T-helper 1 cell (primary cell): ENCODE measurements at regions not wholly inside any gene's neighbourhood (a gene's known extent, or its start where the extent isn't known, plus 50 kb on each side); places are given as distances from the start of the nearest gene placed in this dataset.

Source experiments
- DNase-seq, 5 donors: peaks; one replicate each; pipeline ENCODE4 v3.0.0-alpha.2; 2012 to 2020

DNA sequence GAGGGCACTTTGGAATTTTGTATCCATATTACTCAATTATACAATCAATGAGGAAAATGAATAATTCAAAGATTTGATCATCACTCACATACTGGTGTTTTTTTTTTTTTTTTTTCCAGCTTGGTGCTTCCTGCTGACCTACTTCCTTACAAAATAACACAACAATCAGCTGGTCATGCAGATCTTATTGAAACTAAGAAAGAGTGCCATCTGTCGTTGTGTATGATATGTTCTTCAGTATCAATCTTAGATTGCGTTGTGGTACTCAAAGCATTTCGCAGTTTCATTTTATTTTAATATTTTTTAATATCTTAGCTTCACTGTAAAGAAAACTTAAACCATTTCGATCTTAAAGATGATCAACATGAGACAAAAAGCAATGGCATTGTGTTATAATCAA, 155.6 kb downstream of the OGFRL1 start:
- no peak for DNase-seq

DNA sequence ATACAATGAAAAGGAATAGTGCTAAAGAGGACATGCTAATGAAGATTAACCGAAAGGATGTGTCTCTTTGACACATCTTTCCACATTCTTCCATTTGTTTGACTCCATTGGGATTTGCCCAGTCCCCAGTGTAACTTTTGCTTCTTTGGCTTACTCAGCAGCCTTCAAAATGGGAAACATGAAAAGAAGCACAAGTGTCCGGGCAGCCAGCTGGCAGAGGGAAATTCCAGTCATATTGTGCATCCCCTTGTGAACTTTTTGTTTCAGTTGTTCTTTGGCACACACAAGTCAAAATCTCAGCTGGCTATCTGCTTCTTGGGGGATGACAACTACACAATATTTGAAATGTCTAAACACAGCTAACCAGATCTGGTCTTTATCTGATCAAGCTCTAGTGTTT, 157.4 kb downstream of the OGFRL1 start:
- no peak for DNase-seq

DNA sequence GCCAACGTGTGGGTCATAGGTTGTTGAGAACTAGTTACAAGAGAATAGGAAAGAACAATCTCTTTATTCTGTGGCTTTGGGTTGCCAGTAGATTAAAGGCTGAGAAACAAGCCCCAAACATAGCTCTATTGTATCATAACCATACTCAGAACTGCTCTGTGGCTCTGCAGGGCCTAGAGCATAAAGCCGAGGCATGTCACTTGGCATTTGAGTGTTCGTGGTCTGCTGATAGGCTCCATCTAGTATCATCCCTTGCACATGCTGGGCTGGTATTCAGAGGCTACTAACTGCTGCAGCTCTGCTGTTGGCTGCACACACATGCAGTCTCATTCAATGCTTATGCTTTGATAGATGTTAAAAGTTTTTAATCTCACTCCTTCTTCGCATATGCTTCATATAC, 157.9 kb downstream of the OGFRL1 start:
- no peak for DNase-seq

DNA sequence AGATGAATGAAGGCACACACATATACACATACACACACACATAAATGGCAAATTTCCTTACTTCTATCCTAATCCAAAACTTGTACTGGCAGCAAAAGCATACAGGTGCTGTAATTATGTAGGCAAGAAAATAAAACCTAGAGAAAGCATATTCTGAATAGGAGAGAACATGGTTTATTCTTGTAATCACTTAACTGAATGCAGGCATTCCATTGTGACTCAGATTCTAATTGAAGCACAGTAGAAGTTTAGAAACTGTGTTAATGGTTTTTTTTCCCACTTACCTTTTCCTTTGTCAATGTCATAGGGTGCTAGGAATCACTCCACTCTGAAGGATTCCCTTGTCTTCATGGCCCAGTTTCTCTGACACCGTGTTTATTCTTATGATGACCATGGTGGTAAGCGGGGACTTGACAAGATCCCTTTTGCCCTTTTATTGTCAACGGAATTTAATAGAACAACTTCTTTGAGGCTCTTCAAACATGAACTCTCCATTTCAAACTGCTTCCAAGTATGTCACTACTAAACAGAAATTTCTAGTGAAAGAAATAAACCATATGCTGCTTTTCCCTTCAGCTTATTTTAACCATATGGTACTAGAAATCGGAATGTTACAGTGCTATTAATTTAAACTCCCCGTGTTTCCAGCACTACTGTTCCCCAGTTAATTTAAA, 164.2 kb downstream of the OGFRL1 start:
- DNase-seq, result no peak

DNA sequence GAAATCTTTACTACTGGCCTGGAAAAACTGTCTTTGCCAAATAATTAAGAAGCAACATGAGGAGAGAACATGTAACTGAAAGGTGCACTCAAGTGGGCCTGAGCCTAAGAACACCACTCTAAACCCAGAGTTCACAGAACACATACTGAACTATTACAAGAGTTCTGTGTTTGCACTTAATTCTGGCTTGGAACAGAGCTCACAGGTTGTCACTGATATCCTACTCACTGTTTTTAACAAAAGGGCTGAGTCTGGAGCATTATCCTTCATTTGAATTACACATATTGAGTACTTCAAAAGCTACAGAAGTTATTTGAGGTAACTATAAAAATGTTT, 164.7 kb downstream of the OGFRL1 start:
- no peak for DNase-seq

DNA sequence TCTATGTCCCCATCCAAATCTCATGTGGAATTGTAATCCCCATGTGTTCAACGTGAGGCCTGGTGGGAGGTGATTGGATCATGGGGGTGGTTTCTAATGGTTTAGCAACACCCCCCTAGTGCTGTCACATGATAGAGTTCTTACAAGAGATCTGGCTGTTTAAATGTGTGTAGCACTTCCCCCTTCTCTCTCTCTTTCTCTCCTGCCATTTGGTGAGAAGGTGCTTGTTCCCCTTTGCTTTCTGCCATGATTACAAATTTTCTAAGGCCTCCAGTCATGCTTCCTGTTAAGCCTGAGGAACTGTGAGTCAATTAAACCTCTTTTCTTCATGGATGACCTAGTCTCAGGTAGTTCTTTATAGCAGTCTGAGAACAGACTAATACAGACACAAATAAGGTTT, 165.4 kb downstream of the OGFRL1 start:
- no peak for DNase-seq

DNA sequence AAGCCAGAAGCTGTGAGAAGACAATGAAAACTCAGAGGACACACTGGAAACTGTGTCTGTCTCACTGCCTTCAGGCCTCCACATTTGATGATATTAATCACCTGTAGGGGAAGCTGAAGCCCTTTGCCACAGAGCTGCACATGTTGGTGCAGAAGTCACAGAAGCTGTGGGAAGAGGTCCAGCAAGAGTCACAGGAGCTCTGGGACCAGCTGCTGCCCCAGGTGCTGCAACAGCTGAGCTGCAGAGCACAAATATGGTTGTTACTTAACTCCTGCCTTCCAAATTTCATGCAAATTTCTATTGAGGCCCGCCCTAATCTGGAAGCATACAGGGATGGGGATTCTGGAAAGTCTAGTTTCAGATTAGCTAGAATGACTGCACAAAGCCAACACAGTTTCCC, 169.3 kb downstream of the OGFRL1 start:
- no peak for DNase-seq

DNA sequence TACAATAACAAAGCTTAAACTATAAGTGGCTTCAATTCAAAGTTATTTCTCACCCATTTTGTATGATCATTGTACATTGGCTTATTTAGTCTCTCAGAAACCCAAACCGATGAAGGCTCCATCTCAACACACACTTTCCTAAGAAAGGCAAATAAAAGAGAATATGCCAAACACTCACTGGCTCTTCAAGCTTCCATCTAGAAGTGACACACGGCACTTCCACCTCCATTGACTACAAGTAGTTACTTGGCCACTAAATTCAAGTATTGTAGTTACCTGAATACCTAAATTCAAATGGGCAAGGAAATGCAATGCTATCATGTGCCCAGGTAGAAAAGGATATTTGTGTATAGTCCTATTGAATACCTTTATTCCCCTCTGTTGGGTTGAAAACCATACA, 170.6 kb downstream of the OGFRL1 start:
- no peak for DNase-seq

DNA sequence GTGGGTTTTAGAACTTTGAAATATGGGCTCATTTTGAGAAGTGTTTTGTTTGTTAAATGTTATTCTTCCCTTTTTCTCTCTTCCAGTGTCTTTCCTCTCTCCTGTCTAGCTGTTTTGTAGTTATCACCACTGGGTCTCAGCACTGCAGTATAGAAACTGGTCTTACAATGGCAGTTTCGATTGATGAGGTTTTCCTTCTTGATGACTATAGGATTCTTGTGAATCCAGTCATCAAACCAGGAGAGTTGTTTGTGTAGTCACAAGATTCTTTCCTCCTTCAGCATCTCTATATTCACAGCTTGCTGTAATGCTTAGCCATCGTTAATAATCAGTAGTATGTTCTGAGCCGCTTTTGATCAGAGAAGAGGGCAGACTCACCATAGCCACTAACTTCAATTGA, 172.3 kb downstream of the OGFRL1 start:
- DNase-seq, result no peak

DNA sequence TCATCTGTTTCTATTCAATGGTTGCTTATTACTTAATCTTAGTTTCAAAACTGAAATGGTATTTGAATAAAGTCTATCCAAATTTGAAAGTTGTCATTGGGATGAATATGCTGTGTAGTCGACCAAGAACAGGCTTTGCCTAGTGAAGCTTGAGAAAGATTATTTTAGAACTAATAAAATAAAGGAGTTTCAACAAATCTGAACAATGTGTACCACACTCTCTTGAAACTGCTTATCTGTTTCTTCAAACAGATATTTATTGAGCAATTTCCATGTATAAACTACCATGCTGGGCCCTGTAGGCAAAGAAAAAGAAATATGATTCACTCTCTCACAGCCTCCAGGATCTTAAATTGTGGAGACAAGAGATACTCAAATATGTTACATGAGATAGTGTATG, 174.4 kb downstream of the OGFRL1 start:
- no peak for DNase-seq

DNA sequence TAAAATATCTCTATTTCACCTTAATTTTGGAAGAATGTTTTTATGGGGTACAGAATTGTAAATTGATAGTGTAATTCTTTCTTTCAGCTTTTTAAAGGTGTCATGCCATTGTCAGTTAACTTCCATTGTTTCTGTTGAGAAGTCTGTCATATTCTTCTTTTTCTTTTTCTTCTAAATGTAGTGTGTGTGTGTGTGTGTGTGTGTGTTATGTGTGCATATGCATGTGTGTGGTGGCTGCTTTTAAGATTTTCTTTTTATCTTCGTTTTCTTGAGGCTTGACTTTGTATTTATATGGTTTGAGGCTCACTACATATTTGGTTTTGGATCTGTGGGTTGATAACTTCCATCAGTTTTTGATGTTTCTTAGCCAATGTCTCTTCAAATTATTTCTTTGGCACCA, 176.5 kb downstream of the OGFRL1 start:
- DNase-seq, result no peak

DNA sequence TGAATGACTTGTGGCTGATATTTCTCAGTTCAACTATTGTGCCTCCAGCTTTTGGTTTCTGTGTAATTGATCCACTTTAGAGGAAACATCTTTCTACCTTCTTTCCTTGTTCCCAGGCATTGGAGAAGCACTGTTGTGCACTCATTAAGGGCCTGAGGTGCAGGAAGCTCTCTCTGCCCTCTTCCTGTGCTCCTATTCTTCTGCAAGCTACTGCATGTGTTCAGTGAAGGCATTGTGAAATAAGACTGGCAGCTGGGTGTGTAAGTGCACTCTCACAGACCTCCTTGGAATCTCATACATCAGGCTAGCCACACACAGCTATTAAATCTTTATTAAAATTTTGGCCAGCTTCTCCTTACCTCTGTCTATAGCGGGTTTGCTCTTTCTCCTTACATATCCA, 177.8 kb downstream of the OGFRL1 start:
- no peak for DNase-seq

DNA sequence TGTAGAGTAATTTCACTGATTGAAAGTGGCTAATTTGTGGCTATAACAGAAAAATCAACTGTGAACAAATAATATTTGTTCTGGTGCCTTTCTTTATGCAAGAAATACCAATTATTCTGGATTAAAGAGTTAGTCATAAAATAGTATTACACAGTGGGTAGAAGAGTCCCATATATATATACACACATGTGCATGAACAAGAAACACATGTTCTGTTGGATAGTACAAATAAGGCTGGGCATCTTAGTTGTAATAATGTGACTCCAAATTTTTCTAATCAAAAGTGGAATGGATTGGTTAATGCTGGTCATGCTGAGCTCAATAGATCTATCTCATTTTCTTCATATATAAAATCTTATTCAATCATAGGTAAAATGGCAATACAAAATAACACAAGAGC, 179.4 kb downstream of the OGFRL1 start:
- DNase-seq, result no peak

DNA sequence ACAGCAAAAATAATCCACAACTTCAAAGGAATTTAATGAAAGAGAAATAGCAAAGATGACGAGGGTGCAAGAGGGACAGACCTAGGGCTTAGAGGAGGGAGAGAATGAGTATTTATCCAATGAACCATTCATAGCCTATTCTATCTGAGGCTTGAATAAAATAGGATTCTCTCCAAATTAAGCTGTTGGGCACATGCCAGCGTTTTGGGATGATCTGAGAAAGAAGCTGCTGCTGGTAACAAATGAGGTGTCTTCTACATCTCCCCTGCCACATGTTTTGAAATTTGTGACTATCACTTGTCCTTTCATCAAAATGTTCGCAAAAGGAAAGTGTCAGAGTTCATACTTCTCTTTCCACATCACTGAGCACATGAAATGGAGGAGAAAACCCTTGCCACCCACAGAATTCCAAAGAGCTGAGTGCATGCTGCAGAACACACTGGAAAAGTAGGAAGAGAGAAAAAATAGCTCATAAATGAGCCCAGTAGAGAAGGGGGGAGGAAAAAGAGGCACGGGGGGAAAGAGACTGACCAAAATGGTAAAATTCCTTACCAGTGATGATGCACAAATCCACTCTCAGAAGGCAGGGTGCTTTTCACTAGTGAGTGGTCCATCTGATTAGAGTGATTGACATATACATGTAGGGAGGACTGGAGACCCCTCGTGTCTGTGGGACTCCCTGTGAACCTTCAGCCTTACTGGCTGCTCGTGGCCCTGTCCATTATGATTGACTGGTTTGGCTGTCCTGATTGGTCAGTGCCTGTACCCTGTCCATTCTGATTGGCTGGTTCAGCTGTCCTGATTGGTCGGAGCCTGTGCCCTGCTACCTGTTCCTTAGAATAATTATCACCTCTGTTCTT, 180.5 kb downstream of the OGFRL1 start:
- no peak for DNase-seq

DNA sequence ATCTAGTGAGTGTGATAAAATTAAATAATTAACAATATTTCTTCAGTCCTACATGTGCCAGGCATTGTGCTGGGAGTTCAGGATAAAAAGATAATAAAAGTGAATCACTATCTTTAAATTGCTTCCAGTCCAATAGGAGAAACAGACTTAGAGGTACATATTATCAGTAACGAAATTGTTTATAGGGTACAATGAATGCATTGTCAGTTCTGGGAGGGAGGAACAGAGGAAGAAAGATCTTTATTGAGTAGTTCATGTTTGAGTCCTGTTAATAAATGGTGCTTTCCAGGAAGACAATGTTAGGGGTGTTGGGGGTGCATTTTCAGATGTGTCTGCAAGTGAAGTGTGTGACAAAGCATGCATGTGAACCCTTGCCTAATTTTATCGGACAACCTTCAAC, 183.1 kb downstream of the OGFRL1 start:
- DNase-seq, result no peak

DNA sequence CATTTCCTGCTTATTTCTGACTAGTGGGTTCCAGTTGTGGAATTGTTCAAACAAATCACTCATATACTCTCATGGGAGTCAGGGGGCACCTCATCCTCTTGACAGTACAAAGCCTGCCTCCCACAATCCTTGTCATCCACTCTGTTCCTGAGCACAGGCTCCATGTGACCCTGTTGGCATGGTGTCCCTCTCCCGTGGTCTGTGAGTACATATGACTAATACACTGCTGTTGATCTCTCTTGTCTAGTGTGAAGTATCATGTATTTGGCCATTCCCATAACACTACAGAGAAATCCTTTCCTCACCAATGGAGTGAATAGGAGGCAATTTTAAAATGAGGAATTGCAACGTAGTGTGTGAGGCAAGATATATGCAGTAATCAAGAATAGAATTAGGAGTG, 185.3 kb downstream of the OGFRL1 start:
- no peak for DNase-seq

DNA sequence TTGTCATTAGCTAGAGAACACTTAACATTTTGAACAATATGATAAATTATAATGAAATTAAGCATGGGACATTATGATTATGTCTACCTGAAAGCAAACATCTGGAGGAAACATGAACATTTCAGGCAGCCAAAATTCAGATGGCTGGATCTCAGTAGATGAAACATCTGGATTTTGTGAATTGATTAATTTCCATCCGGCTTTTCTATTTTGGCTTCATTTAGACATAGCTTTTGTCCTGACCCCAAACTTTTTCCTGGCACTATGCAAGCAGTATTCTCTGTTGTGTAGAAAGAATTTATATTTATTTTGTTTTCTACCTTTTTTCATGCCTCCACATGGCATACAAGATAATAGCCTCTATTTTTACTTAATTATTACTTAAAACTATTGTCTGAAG, 186.3 kb downstream of the OGFRL1 start:
- DNase-seq, result no peak

DNA sequence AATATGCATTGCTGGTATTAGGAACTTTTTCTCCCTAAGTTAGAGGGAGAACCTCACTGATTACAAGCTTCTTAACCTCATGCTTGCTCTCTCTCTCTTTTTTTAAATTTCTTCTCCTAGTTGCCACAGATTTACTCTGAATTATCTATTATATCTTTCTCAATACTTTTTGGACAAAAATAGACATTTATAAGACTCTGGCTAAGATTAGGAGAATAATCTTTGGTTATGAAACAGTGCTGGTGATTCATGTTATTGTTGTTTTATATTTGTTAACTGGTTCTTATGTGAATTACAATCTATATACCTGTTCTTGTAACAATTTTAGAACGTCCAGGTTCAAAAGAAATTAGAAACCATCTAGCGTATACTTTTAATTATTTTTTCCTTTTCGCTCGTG, 187.8 kb downstream of the OGFRL1 start:
- no peak for DNase-seq

DNA sequence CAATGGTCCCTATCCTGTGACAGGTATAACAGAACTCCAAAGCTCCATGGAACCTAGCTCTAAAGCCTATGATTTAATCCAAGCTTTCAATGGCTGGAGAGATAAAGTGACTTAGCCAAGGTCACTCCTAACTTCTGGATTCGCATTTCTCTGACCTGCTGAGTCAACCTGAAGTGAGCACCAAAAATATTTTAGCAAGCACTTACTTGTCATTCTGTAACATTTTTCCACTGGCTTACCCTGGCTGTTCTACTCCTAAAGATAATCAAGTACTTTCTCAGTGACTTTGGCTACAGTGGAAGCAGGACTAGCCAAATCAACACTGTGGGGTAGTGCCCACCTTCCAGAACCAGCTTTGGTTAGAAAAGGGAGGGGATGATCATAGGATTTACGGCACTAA, 188.3 kb downstream of the OGFRL1 start:
- no peak for DNase-seq

DNA sequence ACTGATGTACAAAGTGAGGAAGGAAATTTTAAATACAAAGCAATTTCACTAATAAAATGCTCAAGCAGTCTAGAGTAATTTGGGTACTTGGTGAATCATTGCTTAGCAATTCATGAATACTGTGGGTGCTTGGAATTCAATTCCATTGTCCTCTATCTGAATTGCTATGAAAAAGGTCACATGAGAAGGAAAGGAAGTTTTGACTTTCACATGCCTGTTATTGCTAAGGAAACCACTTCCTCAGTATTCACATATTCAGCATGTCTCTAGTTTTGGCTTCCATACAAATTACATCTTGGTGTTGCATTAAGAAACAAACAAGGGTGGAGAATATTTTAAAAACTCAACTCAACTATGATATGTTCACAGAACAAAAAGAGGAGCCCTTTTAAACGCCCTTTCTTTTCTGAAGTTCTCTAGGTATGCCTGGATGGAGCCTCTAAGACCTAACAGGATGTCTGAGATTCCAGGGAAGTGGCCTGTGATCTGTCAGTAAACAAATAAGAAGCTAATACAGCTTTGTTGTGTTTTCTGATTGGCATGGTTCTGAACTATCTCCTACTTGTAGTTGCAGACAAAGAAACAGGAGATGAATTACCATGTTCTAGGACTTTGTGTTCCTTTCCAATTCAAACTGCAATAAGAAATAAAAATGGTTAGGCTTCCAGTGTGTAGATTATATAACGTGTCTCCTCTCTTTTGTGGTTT, 190.4 kb downstream of the OGFRL1 start:
- no peak for DNase-seq

DNA sequence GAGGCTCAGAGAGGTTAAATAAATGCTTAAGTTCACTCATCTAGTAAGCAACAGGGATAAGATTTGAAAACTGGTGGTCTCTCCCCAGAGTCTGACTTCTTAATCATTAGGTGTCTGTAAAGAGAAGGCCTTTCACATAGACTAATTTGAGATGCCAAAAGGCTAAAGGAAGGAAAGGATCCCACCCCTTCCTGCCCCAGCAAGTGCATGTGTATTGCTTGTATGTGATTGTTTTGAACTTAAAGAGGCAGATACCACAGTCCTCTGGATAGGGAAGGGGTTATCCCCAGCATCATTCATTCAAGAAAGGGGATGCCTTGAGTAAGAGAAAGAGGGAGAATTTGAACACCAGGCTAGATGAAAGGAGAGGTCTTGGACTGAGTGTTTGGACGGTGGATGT, 192.0 kb downstream of the OGFRL1 start:
- DNase-seq, result no peak

DNA sequence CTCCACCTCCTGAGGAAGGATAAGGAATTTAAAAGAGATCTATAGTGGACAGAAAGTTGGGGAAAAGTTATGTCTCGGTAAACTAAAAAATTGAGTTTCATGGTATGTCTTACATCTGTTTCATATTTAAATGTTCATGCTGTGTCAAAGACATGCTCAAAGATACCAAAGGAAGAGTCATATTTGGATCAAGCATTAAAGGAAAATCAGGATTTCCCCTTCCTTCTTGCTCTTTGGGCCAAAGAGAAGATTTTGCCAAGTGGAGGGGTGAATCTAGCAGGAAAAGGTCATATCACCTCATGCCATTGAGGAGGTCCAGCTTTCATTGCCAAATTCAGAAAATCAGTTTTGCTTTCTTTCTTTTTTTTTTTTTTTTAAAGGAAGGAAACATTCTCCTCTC, 192.4 kb downstream of the OGFRL1 start:
- no peak for DNase-seq

DNA sequence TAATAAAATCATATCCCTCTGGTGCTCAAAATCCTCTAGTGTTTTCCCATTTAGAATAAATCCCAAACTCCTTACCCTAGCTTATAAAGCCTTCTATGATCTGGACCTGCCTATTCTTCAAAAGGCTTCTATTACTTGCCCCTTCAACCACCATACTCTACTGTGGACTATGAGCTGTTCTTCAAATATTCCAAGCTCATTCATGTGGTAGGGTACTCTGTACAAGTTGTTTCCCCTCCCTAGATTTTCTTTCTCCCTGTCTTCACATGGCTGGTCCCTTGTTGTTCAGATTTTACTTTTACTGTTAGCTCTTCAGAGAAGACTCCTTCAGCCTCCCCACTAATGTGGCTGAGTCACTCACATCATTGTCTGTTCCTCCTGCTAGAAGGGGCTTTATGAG, 193.2 kb downstream of the OGFRL1 start:
- no peak for DNase-seq

DNA sequence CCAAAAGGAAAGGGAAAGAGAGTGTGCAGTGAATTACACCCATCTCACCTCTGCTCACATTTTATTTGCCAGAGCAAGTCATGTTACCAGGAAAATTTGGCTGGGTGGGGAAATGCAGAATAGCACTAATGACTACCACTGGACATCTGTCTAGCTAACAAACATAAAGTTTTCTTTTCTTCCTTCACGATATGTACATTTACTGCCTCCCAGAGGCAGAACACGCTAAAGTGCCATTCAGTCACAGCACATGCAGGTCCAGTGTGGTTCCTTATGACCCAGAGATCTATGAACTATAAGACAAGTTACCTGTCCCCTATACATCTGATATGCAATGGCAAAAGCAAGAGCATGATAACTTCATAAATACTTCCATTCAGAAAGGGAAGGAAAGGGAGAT, 194.1 kb downstream of the OGFRL1 start:
- DNase-seq, result no peak
